ENCODE measurements at regions not wholly inside any gene's neighbourhood (a gene's known extent, or its start where the extent isn't known, plus 50 kb on each side); places are given as distances from the start of the nearest gene placed in this dataset.

DNA sequence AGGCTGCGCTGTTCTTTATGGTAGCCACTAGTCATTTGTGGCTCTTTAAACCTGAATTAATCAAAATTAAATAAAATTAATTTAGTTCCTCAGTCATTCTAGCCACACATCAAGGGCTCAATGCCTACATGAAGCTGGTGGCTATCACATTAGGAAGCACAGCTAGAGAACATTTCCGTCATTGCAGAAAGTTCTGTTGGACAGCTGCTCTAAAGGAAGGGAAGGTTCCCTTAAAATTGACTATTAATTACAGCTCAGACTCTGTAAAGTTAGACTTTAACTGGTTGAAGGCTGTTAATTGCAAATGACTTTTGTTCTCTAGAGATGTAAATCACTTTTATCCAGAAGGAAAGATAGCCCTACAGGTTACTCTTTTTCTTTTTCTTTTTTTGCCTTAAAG, 202.7 kb upstream of the ADAMTS9 start:
- CTCF ChIA-PET: no interaction called here
- DNase-seq (ENCODE audit: extremely low spot score): no peak
- POLR2A ChIA-PET: no interaction called here
- TF ChIP-seq SUZ12 (IDR thresholded peaks at IDR 0.05): no peak
- TF ChIP-seq TARDBP (IDR thresholded peaks at IDR 0.05): no peak
- TF ChIP-seq NFRKB (IDR thresholded peaks at IDR 0.05): no peak

DNA sequence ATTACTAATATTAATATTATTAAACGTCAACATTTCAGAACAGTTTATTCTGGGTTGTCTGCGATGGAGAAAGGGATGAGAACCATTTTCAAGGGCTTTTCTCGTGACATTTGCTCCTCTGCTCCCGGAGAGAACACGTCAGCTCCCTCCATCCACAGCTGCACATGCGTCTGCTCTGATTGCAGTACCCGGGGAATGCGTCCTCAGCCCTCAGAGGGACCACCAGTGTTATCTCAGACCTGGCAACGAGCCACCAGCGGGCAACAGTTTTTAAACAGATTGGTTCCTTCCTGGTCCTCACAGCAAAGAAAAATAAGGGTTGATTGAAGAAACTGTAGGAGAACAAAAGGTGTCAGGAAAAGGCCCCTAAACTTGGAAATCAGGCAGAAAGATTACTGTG, 202.2 kb upstream of the ADAMTS9 start:
- POLR2A ChIA-PET: no interaction called here
- no peak for DNase-seq (ENCODE audit: extremely low spot score)
- CTCF ChIA-PET: no interaction called here
- no peak for TF ChIP-seq ARNT (IDR thresholded peaks at IDR 0.05)
- TF ChIP-seq ELF4 (IDR thresholded peaks at IDR 0.05): no peak
- no peak for TF ChIP-seq TARDBP (IDR thresholded peaks at IDR 0.05)
- no peak for TF ChIP-seq CTBP1 (IDR thresholded peaks at IDR 0.05; ENCODE audit: borderline replicate concordance)
- TF ChIP-seq, protein P1, sequence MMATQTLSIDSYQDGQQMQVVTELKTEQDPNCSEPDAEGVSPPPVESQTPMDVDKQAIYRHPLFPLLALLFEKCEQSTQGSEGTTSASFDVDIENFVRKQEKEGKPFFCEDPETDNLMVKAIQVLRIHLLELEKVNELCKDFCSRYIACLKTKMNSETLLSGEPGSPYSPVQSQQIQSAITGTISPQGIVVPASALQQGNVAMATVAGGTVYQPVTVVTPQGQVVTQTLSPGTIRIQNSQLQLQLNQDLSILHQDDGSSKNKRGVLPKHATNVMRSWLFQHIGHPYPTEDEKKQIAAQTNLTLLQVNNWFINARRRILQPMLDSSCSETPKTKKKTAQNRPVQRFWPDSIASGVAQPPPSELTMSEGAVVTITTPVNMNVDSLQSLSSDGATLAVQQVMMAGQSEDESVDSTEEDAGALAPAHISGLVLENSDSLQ (IDR thresholded peaks at IDR 0.05): no peak

DNA sequence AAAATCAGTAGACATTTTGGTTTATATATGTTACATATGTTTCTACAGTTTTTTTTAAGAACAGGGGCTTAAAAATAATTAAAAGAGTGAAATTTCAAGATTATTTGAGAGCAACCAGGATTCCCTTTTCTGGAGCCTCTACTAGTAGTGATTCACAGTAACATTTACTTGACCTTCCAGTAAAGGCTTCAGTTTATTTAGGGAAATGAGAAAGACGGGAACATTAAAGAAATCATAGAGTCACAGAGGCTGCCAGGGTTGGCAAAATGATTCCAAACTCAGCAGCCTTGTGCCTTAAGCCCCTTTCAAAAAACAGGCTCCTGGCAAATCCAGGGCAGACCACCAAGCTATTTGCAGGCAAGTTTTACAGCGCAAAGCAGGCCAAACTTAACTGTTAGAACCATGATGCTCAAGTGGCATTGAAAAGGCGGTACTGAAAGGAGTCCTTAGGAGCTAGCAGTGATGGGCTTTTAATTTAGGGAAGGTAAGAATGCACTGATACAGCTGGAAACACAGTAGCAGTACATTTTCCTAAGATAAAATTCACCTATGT, 201.1 kb upstream of the ADAMTS9 start:
- ChIA-PET CTCF (no interaction called here), POLR2A (no interaction called here)
- no peak for DNase-seq (ENCODE audit: extremely low spot score)
- TF ChIP-seq NFRKB (IDR thresholded peaks at IDR 0.05) (no peak), FOXA1 (IDR thresholded peaks at IDR 0.05) (no peak), HDGF (IDR thresholded peaks at IDR 0.05; ENCODE audit: borderline replicate concordance) (no peak), SUZ12 (IDR thresholded peaks at IDR 0.05) (no peak), CTBP1 (IDR thresholded peaks at IDR 0.05; ENCODE audit: borderline replicate concordance) (no peak), ARNT (IDR thresholded peaks at IDR 0.05) (no peak), BHLHE40 (IDR thresholded peaks at IDR 0.05; ENCODE audit: borderline replicate concordance) (no peak), FOXK2 (IDR thresholded peaks at IDR 0.05) (no peak), L3MBTL2 (conservative IDR thresholded peaks at IDR 0.05) (no peak)

GRCh38 chr3:64888165-64888564, 200.4 kb upstream of the ADAMTS9 start:
- no peak for DNase-seq (ENCODE audit: extremely low spot score)
- POLR2A ChIA-PET: no interaction called here
- TF ChIP-seq ELF4 (IDR thresholded peaks at IDR 0.05): no peak
- TF ChIP-seq HDGF (IDR thresholded peaks at IDR 0.05; ENCODE audit: borderline replicate concordance): no peak
- TF ChIP-seq LEF1 (IDR thresholded peaks at IDR 0.05; ENCODE audit: borderline replicate concordance): no peak
- no peak for TF ChIP-seq L3MBTL2 (conservative IDR thresholded peaks at IDR 0.05)
- no peak for TF ChIP-seq FOXM1 (IDR thresholded peaks at IDR 0.05; ENCODE audit: borderline replicate concordance)
- no peak for TF ChIP-seq NFRKB (IDR thresholded peaks at IDR 0.05)
- TF ChIP-seq, protein P1 (IDR thresholded peaks at IDR 0.05): no peak
- TF ChIP-seq SP1 (IDR thresholded peaks at IDR 0.05): no peak
- no peak for TF ChIP-seq SUZ12 (IDR thresholded peaks at IDR 0.05)
- no peak for TF ChIP-seq ARNT (IDR thresholded peaks at IDR 0.05)
- no peak for TF ChIP-seq FOXA1 (IDR thresholded peaks at IDR 0.05)
- TF ChIP-seq FOXK2 (IDR thresholded peaks at IDR 0.05): no peak
- TF ChIP-seq ZNF384 (IDR thresholded peaks at IDR 0.05): no peak
- no peak for TF ChIP-seq CTBP1 (IDR thresholded peaks at IDR 0.05; ENCODE audit: borderline replicate concordance)
- no peak for TF ChIP-seq TARDBP (IDR thresholded peaks at IDR 0.05)
- no peak for TF ChIP-seq BHLHE40 (IDR thresholded peaks at IDR 0.05; ENCODE audit: borderline replicate concordance)
- CTCF ChIA-PET: no interaction called here

- CTCF ChIA-PET: no interaction called here
- POLR2A ChIA-PET: no interaction called here
- DNase-seq (ENCODE audit: extremely low spot score): no peak
- no peak for TF ChIP-seq HDGF (IDR thresholded peaks at IDR 0.05; ENCODE audit: borderline replicate concordance)
- no peak for TF ChIP-seq SP1 (IDR thresholded peaks at IDR 0.05)
- TF ChIP-seq BHLHE40 (IDR thresholded peaks at IDR 0.05; ENCODE audit: borderline replicate concordance): no peak
- TF ChIP-seq ZNF384 (IDR thresholded peaks at IDR 0.05): no peak
- no peak for TF ChIP-seq FOXA1 (IDR thresholded peaks at IDR 0.05)
- TF ChIP-seq ELF4 (IDR thresholded peaks at IDR 0.05): no peak
- no peak for TF ChIP-seq FOXM1 (IDR thresholded peaks at IDR 0.05; ENCODE audit: borderline replicate concordance)
- no peak for TF ChIP-seq NFRKB (IDR thresholded peaks at IDR 0.05)
- TF ChIP-seq TARDBP (IDR thresholded peaks at IDR 0.05): no peak
- TF ChIP-seq SUZ12 (IDR thresholded peaks at IDR 0.05): no peak
- TF ChIP-seq, protein P1 (IDR thresholded peaks at IDR 0.05): no peak
- TF ChIP-seq CTBP1 (IDR thresholded peaks at IDR 0.05; ENCODE audit: borderline replicate concordance): no peak
- no peak for TF ChIP-seq LEF1 (IDR thresholded peaks at IDR 0.05; ENCODE audit: borderline replicate concordance)
- TF ChIP-seq L3MBTL2 (conservative IDR thresholded peaks at IDR 0.05): no peak
- no peak for TF ChIP-seq FOXK2 (IDR thresholded peaks at IDR 0.05)
- TF ChIP-seq ARNT (IDR thresholded peaks at IDR 0.05): no peak
These were observed 197.3 kb upstream of the ADAMTS9 start for GRCh38 chr3:64885055-64885454.

DNA sequence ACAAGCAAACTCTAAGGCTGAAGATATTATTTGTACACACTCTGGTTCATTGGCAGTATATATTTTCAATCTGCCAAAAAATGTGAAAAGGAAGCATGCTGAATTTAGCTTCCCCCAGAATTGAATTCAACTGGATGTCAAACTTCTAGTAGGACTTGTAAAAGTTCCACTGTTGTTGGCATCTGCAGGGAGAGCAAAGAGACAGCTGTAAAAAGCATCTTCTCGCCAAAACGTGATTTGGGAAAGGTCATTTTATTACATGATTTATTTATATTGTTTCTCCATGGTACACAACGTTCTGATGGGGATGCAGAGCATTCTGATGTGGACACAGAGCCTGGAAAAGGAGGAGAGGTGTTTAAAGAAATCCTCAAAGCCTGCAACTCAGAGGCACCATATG, 196.7 kb upstream of the ADAMTS9 start:
- ChIA-PET POLR2A (no interaction called here), CTCF (no interaction called here)
- TF ChIP-seq, protein P1 (IDR thresholded peaks at IDR 0.05): no peak
- TF ChIP-seq NFRKB (IDR thresholded peaks at IDR 0.05): no peak
- TF ChIP-seq FOXA1 (IDR thresholded peaks at IDR 0.05): no peak
- no peak for TF ChIP-seq L3MBTL2 (conservative IDR thresholded peaks at IDR 0.05)
- no peak for TF ChIP-seq ZNF384 (IDR thresholded peaks at IDR 0.05)
- TF ChIP-seq LEF1 (IDR thresholded peaks at IDR 0.05; ENCODE audit: borderline replicate concordance): no peak
- TF ChIP-seq BHLHE40 (IDR thresholded peaks at IDR 0.05; ENCODE audit: borderline replicate concordance): no peak
- TF ChIP-seq TARDBP (IDR thresholded peaks at IDR 0.05): no peak
- TF ChIP-seq FOXM1 (IDR thresholded peaks at IDR 0.05; ENCODE audit: borderline replicate concordance): no peak
- no peak for TF ChIP-seq CTBP1 (IDR thresholded peaks at IDR 0.05; ENCODE audit: borderline replicate concordance)
- no peak for TF ChIP-seq HDGF (IDR thresholded peaks at IDR 0.05; ENCODE audit: borderline replicate concordance)
- TF ChIP-seq ARNT (IDR thresholded peaks at IDR 0.05): no peak
- TF ChIP-seq FOXK2 (IDR thresholded peaks at IDR 0.05): no peak
- TF ChIP-seq ELF4 (IDR thresholded peaks at IDR 0.05): no peak
- no peak for TF ChIP-seq SP1 (IDR thresholded peaks at IDR 0.05)
- no peak for DNase-seq (ENCODE audit: extremely low spot score)

All from HEK293T (cell line).